ENCODE measurements at regions not wholly inside any gene's neighbourhood (a gene's known extent, or its start where the extent isn't known, plus 50 kb on each side); places are given as distances from the start of the nearest gene placed in this dataset.

DNA sequence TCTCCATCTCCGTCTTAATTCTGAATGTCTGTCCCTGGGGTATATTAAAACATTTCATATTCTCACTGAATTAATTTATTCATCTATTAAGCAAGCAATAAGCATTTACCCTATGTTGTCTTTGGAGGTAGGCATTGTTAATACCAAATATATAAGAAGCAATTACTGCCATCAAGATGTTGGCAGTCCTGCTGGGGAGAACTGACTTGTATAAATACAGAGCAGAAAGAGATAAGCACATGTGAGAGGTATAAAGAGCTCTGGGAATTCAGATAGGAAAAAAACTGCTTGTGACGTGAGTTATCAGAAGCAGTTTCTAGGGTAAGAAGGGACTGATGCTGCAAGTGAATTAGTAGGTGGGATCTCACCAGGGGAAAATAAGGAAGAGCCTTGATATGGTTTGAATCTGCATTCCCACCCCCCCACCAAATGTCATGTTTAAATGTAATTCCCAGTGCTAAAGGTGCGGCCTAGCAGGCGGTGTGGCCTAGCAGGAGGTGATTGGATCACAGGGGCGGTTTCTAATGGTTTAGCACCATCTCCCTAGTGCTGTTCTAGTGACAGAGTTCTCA, 286.8 kb downstream of the RAD51AP2 start:
- H3K36me3 ChIP-seq (ENCODE audit: control insufficient read depth, insufficient read depth, low read length), result no peaks in the 10 kb centered on the region

GRCh38 chr2:17229414-17229813, 288.8 kb downstream of the RAD51AP2 start:
- BruUV-seq (replicated peaks), result no TSS peak
- Histone ChIP-seq H3K36me3 (ENCODE audit: control insufficient read depth, insufficient read depth, low read length) (no peaks in the 10 kb centered on the region), H3K4me3 (ENCODE audit: low read depth in 2 of 2, low read length in 2 of 2) (no peak overlapping the region), H3K9me3 (ENCODE audit: control insufficient read depth, insufficient read depth, low read depth, low read length) (no peaks in the 10 kb centered on the region), H3K27me3 (ENCODE audit: control insufficient read depth, insufficient read depth, low read length) (no peaks in the 10 kb centered on the region), H3K27ac (ENCODE audit: low read length) (no peak overlapping the region), H3K4me1 (ENCODE audit: control insufficient read depth, insufficient read depth, low read length) (no peaks in the 10 kb centered on the region)
- POLR2A ChIA-PET, result no interaction called here
- intact Hi-C loops (cut with micrococcal nuclease; ENCODE audit: unreplicated experiment), result no loop called here
- no peak for TF ChIP-seq SIN3A (IDR thresholded peaks at IDR 0.05; ENCODE audit: borderline replicate concordance, insufficient read depth, low read depth, low read length)
- TF ChIP-seq, protein P1, sequence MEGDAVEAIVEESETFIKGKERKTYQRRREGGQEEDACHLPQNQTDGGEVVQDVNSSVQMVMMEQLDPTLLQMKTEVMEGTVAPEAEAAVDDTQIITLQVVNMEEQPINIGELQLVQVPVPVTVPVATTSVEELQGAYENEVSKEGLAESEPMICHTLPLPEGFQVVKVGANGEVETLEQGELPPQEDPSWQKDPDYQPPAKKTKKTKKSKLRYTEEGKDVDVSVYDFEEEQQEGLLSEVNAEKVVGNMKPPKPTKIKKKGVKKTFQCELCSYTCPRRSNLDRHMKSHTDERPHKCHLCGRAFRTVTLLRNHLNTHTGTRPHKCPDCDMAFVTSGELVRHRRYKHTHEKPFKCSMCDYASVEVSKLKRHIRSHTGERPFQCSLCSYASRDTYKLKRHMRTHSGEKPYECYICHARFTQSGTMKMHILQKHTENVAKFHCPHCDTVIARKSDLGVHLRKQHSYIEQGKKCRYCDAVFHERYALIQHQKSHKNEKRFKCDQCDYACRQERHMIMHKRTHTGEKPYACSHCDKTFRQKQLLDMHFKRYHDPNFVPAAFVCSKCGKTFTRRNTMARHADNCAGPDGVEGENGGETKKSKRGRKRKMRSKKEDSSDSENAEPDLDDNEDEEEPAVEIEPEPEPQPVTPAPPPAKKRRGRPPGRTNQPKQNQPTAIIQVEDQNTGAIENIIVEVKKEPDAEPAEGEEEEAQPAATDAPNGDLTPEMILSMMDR (IDR thresholded peaks at IDR 0.05), result no peak
- TF ChIP-seq POLR2AphosphoS5 (IDR thresholded peaks at IDR 0.05; ENCODE audit: low read depth, low read length), result no peak
- TF ChIP-seq REST (IDR thresholded peaks at IDR 0.05; ENCODE audit: insufficient read depth in 1 of 2, low read depth in 2 of 2, low read length in 1 of 2), result no peak
- no peak for TF ChIP-seq TCF7L2 (IDR thresholded peaks at IDR 0.05; ENCODE audit: low read depth, low read length)
- DNase-seq (ENCODE audit: low read depth, low spot score), result no peak
- in situ Hi-C loops (cut with HindIII; ENCODE audit: low pct_unique_long_range_greater_than_20kb, low sequenced_read_pairs), result no loop called here
- CTCF ChIA-PET, result no interaction called here
- ATAC-seq, result no peak

More for the DNA sequence above, 286.8 kb downstream of the RAD51AP2 start:
- BruUV-seq (replicated peaks), result no TSS peak
- ChIA-PET CTCF (no interaction called here), POLR2A (no interaction called here)
- DNase-seq (ENCODE audit: low read depth, low spot score) (no peak), ATAC-seq (no peak)
- Histone ChIP-seq H3K4me1 (ENCODE audit: control insufficient read depth, insufficient read depth, low read length) (no peaks in the 10 kb centered on the region), H3K9me3 (ENCODE audit: control insufficient read depth, insufficient read depth, low read depth, low read length) (0 out of 2 replicates have a peak, but pooled peaks cover 3% of the 10 kb centered on the region), H3K27ac (ENCODE audit: low read length) (no peak overlapping the region), H3K27me3 (ENCODE audit: control insufficient read depth, insufficient read depth, low read length) (no peaks in the 10 kb centered on the region), H3K4me3 (ENCODE audit: low read depth in 2 of 2, low read length in 2 of 2) (no peak overlapping the region)
- in situ Hi-C loops (cut with HindIII; ENCODE audit: low pct_unique_long_range_greater_than_20kb, low sequenced_read_pairs) (no loop called here), intact Hi-C loops (cut with micrococcal nuclease; ENCODE audit: unreplicated experiment) (no loop called here)
- TF ChIP-seq POLR2AphosphoS5 (IDR thresholded peaks at IDR 0.05; ENCODE audit: low read depth, low read length), result no peak
- TF ChIP-seq REST (IDR thresholded peaks at IDR 0.05; ENCODE audit: insufficient read depth in 1 of 2, low read depth in 2 of 2, low read length in 1 of 2), result no peak
- TF ChIP-seq SIN3A (IDR thresholded peaks at IDR 0.05; ENCODE audit: borderline replicate concordance, insufficient read depth, low read depth, low read length), result no peak
- no peak for TF ChIP-seq TCF7L2 (IDR thresholded peaks at IDR 0.05; ENCODE audit: low read depth, low read length)
- TF ChIP-seq, protein P1 (IDR thresholded peaks at IDR 0.05), result no peak

All from Panc1 (cell line).